ENCODE measurements at regions not wholly inside any gene's neighbourhood (a gene's known extent, or its start where the extent isn't known, plus 50 kb on each side); places are given as distances from the start of the nearest gene placed in this dataset.

DNA sequence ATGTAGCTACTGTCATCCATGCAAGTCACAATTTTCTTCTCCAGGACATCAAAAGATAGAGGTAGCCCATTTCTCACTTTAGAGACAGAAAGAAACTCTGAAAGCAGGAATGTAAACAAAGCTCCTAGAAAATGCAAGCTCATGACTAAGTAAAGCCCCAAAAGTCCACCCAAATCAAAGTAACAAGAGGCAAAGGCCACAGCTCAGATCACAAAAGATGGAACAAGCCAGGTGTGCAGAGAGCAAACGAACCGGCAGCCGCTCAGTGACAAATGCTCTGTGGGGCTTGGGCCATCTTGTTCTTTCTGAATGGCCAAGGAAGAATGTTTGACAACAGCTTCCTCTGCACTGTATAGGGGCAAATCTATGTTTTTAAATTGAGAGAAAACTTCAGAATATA lies 201.0 kb downstream of the CYRIA start:
- TF ChIP-seq, protein P1, sequence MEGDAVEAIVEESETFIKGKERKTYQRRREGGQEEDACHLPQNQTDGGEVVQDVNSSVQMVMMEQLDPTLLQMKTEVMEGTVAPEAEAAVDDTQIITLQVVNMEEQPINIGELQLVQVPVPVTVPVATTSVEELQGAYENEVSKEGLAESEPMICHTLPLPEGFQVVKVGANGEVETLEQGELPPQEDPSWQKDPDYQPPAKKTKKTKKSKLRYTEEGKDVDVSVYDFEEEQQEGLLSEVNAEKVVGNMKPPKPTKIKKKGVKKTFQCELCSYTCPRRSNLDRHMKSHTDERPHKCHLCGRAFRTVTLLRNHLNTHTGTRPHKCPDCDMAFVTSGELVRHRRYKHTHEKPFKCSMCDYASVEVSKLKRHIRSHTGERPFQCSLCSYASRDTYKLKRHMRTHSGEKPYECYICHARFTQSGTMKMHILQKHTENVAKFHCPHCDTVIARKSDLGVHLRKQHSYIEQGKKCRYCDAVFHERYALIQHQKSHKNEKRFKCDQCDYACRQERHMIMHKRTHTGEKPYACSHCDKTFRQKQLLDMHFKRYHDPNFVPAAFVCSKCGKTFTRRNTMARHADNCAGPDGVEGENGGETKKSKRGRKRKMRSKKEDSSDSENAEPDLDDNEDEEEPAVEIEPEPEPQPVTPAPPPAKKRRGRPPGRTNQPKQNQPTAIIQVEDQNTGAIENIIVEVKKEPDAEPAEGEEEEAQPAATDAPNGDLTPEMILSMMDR (IDR thresholded peaks at IDR 0.05): no peak
- TF ChIP-seq POLR2A (IDR thresholded peaks at IDR 0.05): no peak
